ENCODE measurements at regions not wholly inside any gene's neighbourhood (a gene's known extent, or its start where the extent isn't known, plus 50 kb on each side); places are given as distances from the start of the nearest gene placed in this dataset.

- 54 to 66% methylated on average over 3 of the region's 3 CpGs for WGBS, 2 donors
- H3K4me1 ChIP-seq, result no peaks in the 10 kb centered on the region
- no peak for TF ChIP-seq CTCF (IDR thresholded peaks at IDR 0.05)
- no peak for TF ChIP-seq POLR2A (IDR thresholded peaks at IDR 0.05)
- no peak overlapping the region for H3K4me3 ChIP-seq
- DNase-seq (no peak), ATAC-seq (no peak)
- H3K9me3 ChIP-seq, result no peaks in the 10 kb centered on the region
- no peak overlapping the region for H3K27ac ChIP-seq
- H3K27me3 ChIP-seq, result no peaks in the 10 kb centered on the region
- H3K36me3 ChIP-seq (replicated peaks in 1 of 2; ENCODE audit: insufficient read depth in 1 of 2, low read depth in 2 of 2), result no peaks in the 10 kb centered on the region
- intact Hi-C loops (cut with DNase I), result no loop called here
Measured at GRCh38 chr6:23396949-23397348, 729.1 kb upstream of the NRSN1 start.

DNA sequence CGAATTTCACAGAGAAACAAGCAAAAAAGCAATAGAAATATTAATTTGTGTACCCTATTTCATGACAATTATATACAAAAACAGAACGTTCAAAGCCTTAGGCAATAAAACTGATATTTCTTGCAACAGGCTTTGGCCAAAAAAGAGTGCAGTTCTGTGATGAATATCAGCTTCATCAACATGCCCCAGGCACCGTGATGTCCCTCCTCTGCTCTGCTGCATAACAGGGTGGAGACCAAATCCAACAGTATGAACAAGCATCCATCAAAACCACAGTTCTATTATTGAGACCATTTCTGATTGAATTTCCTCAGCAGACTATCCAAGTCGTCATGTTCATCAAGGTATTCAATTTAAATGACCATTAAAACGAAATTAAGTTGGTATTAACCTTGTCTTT is 722.6 kb upstream of the NRSN1 start:
- Histone ChIP-seq H3K4me1 (no peaks in the 10 kb centered on the region), H3K27me3 (no peaks in the 10 kb centered on the region), H3K36me3 (replicated peaks in 1 of 2; ENCODE audit: insufficient read depth in 1 of 2, low read depth in 2 of 2) (no peaks in the 10 kb centered on the region), H3K27ac (no peak overlapping the region), H3K4me3 (no peak overlapping the region), H3K9me3 (no peaks in the 10 kb centered on the region)
- ATAC-seq (no peak), DNase-seq (no peak)
- 37 to 38% methylated on average over 5 of the region's 5 CpGs for WGBS, 2 donors
- no peak for TF ChIP-seq POLR2A (IDR thresholded peaks at IDR 0.05)
- TF ChIP-seq CTCF (IDR thresholded peaks at IDR 0.05), result no peak
- intact Hi-C loops (cut with DNase I), result no loop called here

DNA sequence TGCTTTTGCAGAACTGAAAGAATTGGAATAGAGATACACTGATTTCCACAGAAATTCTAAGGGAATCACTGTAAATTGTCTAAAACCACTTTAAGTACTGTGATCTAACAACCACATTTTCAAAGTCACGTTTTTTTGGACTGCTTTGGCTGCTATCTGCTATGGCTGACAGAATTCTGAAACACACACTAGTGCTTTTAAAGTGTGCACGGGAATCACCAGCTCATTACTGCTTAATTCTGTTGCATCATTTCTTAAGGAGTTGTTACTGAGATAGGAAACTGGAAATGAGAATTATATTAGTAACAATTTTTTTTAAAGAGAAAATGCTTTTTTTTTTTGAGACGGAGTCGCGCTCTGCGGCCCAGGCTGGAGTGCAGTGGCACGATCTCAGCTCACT is 716.5 kb upstream of the NRSN1 start:
- Histone ChIP-seq H3K9me3 (no peaks in the 10 kb centered on the region), H3K36me3 (replicated peaks in 1 of 2; ENCODE audit: insufficient read depth in 1 of 2, low read depth in 2 of 2) (no peaks in the 10 kb centered on the region), H3K4me1 (no peaks in the 10 kb centered on the region), H3K27ac (no peak overlapping the region), H3K4me3 (no peak overlapping the region), H3K27me3 (no peaks in the 10 kb centered on the region)
- no peak for ATAC-seq
- 57 to 66% methylated on average over 7 of the region's 7 CpGs for WGBS, 2 donors
- DNase-seq, result no peak
- intact Hi-C loops (cut with DNase I), result no loop called here
- TF ChIP-seq POLR2A (IDR thresholded peaks at IDR 0.05) (no peak), CTCF (IDR thresholded peaks at IDR 0.05) (no peak)

GRCh38 chr6:23410439-23410838 is 715.6 kb upstream of the NRSN1 start:
- TF ChIP-seq CTCF (IDR thresholded peaks at IDR 0.05) (no peak), POLR2A (IDR thresholded peaks at IDR 0.05) (no peak)
- DNase-seq, result no peak
- Histone ChIP-seq H3K36me3 (replicated peaks in 1 of 2; ENCODE audit: insufficient read depth in 1 of 2, low read depth in 2 of 2) (no peaks in the 10 kb centered on the region), H3K27ac (no peak overlapping the region), H3K27me3 (no peaks in the 10 kb centered on the region), H3K9me3 (no peaks in the 10 kb centered on the region), H3K4me3 (no peak overlapping the region), H3K4me1 (no peaks in the 10 kb centered on the region)
- ATAC-seq, result no peak
- intact Hi-C loops (cut with DNase I), result no loop called here
- WGBS, 2 donors, result 68 to 78% methylated on average over 8 of the region's 8 CpGs

- TF ChIP-seq CTCF (IDR thresholded peaks at IDR 0.05), result no peak
- no peak for TF ChIP-seq POLR2A (IDR thresholded peaks at IDR 0.05)
- no peak overlapping the region for H3K27ac ChIP-seq
- no peaks in the 10 kb centered on the region for H3K27me3 ChIP-seq
- DNase-seq (no peak), ATAC-seq (no peak)
- no peaks in the 10 kb centered on the region for H3K9me3 ChIP-seq
- intact Hi-C loops (cut with DNase I), result no loop called here
- H3K36me3 ChIP-seq (replicated peaks in 1 of 2; ENCODE audit: insufficient read depth in 1 of 2, low read depth in 2 of 2), result no peaks in the 10 kb centered on the region
- no peaks in the 10 kb centered on the region for H3K4me1 ChIP-seq
- H3K4me3 ChIP-seq, result no peak overlapping the region
Measured at GRCh38 chr6:23412770-23413169, 713.2 kb upstream of the NRSN1 start.
